Coronary artery (tissue), 2 donors: ENCODE measurements at regions not wholly inside any gene's neighbourhood (a gene's known extent, or its start where the extent isn't known, plus 50 kb on each side); places are given as distances from the start of the nearest gene placed in this dataset.

Experiments
- DNase-seq: peaks from one replicate; pipeline ENCODE4 v3.0.0-alpha.2; 2017; ENCODE audit warnings: low spot score
- H3K27ac ChIP-seq, 2 donors: fragments of 200-600 bp; sonication (generic); one replicate each; pipeline ENCODE4 v1.5.1; 2016 to 2019
- H3K4me3 ChIP-seq: fragments of 200-600 bp; sonication (generic); 2 replicates; pipeline ENCODE4 v1.5.1; 2016; ENCODE audit warnings: mild to moderate bottlenecking, moderate library complexity
- TF ChIP-seq, protein P1 (sequence below): fragments of 200-600 bp; sonication (generic); IDR thresholded peaks from one replicate; pipeline ENCODE4 v1.5.1; 2019; ENCODE audit warnings: antibody characterized with exemption

DNA sequence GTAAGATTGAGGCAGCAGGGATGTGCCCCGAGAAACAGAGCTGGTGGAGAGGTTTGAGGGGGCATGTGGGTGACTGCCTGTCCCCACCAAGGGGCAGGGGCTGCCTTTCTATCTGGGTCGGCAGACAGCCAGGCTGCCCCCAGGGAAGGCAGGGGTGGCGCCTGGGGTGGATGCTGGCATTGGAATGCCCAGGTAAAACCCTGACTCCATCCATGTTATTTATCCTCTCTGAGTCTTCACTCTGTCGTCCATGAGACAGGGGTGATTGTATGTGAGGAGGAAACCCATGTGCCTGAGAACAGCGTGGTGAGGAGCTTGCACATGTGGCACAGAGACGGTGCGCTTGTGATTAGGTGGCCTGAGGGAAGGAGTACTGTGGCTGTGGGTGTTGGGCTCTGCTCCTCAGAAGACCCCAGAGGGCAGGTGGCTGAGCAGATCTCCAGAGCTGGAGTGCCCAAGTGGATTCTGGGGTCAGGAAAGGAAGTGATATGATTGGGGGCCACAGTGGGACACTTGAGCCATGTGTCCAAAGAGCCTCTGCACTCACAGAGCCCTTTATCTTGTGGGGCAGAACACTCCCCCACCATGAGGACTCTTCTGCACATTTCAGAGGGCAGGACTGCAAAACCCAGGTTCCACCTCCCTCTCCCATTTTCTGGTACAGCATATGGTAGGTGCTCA, 100.4 kb upstream of the RET start:
- no peak overlapping the region for H3K4me3 ChIP-seq
- no peak for DNase-seq
- no peak overlapping the region for H3K27ac ChIP-seq
- TF ChIP-seq, protein P1, sequence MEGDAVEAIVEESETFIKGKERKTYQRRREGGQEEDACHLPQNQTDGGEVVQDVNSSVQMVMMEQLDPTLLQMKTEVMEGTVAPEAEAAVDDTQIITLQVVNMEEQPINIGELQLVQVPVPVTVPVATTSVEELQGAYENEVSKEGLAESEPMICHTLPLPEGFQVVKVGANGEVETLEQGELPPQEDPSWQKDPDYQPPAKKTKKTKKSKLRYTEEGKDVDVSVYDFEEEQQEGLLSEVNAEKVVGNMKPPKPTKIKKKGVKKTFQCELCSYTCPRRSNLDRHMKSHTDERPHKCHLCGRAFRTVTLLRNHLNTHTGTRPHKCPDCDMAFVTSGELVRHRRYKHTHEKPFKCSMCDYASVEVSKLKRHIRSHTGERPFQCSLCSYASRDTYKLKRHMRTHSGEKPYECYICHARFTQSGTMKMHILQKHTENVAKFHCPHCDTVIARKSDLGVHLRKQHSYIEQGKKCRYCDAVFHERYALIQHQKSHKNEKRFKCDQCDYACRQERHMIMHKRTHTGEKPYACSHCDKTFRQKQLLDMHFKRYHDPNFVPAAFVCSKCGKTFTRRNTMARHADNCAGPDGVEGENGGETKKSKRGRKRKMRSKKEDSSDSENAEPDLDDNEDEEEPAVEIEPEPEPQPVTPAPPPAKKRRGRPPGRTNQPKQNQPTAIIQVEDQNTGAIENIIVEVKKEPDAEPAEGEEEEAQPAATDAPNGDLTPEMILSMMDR, result no peak

DNA sequence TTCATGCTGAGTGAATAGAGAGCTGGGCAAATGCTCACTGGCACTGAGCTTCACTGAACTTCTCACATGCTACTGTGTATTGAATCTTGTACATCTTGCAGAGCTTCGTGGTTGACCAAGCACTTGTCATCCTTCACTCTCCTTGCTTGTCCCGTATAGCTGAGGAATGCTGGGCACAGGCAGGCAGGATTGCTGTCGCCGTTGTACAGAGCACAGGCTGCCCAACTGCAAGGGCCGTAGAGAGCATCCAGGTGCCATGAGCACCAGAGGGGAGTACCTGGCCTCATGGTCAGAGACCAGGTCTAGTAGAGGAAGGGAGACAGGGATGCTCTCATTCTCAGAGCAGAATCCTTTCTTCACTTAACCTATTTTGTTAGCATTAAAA, 99.8 kb upstream of the RET start:
- Histone ChIP-seq H3K27ac (no peak overlapping the region), H3K4me3 (no peak overlapping the region)
- TF ChIP-seq, protein P1, result no peak
- no peak for DNase-seq

GRCh38 chr10:42979181-42979580, 97.7 kb upstream of the RET start:
- no peak overlapping the region for H3K27ac ChIP-seq
- H3K4me3 ChIP-seq, result no peak overlapping the region
- no peak for DNase-seq
- TF ChIP-seq, protein P1, result no peak

- DNase-seq, result peak; percentile 61
- Histone ChIP-seq H3K4me3 (no peak overlapping the region), H3K27ac (no peak overlapping the region)
- TF ChIP-seq, protein P1, result no peak
These were observed 97.0 kb upstream of the RET start for GRCh38 chr10:42979721-42980467.

DNA sequence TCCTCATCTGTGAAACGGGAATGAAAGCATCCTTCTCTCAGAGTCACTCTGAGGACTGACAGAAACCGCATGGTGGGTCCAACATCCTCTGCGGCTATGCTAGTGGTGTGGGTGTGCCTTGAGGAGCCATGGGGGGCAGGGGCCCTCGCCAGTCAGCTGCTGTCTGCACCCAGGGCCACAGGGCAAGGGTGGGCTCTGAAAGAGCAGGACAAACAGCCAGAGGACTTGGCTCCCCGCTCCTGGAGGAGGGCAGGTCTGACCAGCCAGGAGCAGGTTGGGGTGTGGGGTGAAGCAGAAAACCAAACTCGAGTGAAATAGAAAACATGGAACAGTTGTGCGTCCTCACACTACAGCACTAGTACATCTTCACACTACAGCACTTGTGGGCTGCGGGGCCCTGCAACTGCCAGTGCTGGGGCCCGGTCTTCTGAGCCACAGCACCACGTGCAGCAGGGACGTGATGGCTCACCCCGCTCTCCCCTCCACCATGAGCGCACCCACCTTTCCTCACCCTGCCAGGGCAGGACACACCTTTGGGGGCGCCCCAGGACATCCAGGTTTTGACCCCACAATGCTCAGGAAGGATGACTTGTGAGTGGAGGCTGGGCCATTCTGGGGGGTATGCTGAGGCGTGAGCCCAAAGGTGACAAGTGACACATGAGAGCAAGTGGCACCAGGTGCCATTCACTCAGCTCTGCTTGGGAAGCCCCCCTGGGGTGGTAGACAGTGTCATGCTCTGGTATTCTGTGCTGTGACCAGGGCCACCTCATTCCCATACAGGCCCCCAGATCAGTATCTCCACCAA, 96.1 kb upstream of the RET start:
- Histone ChIP-seq H3K27ac (no peak overlapping the region), H3K4me3 (no peak overlapping the region)
- TF ChIP-seq, protein P1, result no peak
- peak; percentile 60 for DNase-seq

DNA sequence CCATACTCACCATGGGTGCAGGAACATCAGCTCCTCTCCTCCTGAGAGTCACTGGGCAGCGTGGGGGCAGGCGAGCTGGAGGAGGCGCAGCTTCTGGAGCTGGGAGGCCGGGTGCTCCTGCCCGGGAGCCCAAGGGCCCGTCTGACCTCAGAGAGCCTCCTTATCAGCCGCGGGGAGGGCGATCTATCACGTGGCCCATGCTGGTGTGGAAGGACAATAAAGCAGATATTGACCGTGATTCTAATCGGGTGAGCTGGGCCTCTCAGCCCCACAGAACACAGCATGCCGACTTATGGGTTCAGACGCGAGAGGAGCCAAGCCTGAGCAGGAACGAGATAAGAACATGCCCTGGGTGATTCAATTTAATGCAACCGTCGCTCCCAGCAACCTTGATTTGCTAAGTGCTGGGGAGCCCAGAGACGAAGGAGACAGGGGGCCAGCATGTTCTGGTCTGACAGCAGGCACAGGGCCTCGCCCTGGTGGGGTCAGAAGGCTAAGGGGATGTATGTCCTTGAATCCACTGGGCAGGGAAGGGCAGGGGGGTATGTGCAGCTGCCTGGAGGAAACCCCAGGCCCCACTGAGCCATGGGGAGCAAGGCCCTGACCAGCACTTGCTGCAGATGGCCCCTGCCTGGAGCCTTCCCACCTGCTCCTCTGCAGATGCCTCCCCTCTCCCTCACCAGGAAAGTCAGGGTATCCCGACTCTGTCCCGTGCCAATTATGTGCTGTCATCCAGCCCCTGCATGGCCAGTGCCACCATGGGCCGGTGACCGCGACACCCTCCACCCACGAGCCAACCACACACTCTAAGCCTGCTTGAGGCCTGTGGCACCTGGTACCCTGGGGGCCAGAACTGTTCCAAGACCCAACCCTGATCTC, 95.3 kb upstream of the RET start:
- DNase-seq, result peak; percentile 64
- TF ChIP-seq, protein P1, result no peak
- no peak overlapping the region for H3K27ac ChIP-seq
- H3K4me3 ChIP-seq, result no peak overlapping the region
